ENCODE measurements at regions not wholly inside any gene's neighbourhood (a gene's known extent, or its start where the extent isn't known, plus 50 kb on each side); places are given as distances from the start of the nearest gene placed in this dataset.

- no peak overlapping the region for H3K4me3 ChIP-seq
- no peaks in the 10 kb centered on the region for H3K9me3 ChIP-seq (replicated peaks in 1 of 3)
- no peaks in the 10 kb centered on the region for H3K4me1 ChIP-seq (replicated peaks in 1 of 2)
- intact Hi-C loops (cut with DNase I): no loop called here
- no peaks in the 10 kb centered on the region for H3K36me3 ChIP-seq (replicated peaks in 1 of 2)
- TF ChIP-seq CTCF (IDR thresholded peaks at IDR 0.05) (no peak), POLR2A (IDR thresholded peaks at IDR 0.05) (no peak)
- DNase-seq: no peak
- H3K27ac ChIP-seq: no peak overlapping the region
- 48 to 65% (median 63%) methylated on average over 4 of the region's 4 CpGs for WGBS, 4 donors
- H3K27me3 ChIP-seq: no peaks in the 10 kb centered on the region
Observed at GRCh38 chr20:22480336-22480735, 104.0 kb downstream of the FOXA2 start.

GRCh38 chr20:22475662-22476061 lies 108.7 kb downstream of the FOXA2 start:
- no peak overlapping the region for H3K27ac ChIP-seq
- no peaks in the 10 kb centered on the region for H3K9me3 ChIP-seq (replicated peaks in 1 of 3)
- H3K4me1 ChIP-seq (replicated peaks in 1 of 2): no peaks in the 10 kb centered on the region
- no peak for TF ChIP-seq POLR2A (IDR thresholded peaks at IDR 0.05)
- no peak for TF ChIP-seq CTCF (IDR thresholded peaks at IDR 0.05)
- intact Hi-C loops (cut with DNase I): no loop called here
- H3K27me3 ChIP-seq: no peaks in the 10 kb centered on the region
- WGBS, 4 donors: 40 to 69% (median 56%) methylated on average over 1 of the region's 1 CpG
- no peaks in the 10 kb centered on the region for H3K36me3 ChIP-seq (replicated peaks in 1 of 2)
- no peak for DNase-seq
- H3K4me3 ChIP-seq: no peak overlapping the region

- no peaks in the 10 kb centered on the region for H3K36me3 ChIP-seq (replicated peaks in 1 of 2)
- no peak overlapping the region for H3K27ac ChIP-seq
- DNase-seq: no peak
- intact Hi-C loops (cut with DNase I): no loop called here
- H3K4me1 ChIP-seq (replicated peaks in 1 of 2): no peaks in the 10 kb centered on the region
- no peaks in the 10 kb centered on the region for H3K27me3 ChIP-seq
- 75 to 82% (median 77%) methylated on average over 3 of the region's 3 CpGs for WGBS, 4 donors
- TF ChIP-seq POLR2A (IDR thresholded peaks at IDR 0.05) (no peak), CTCF (IDR thresholded peaks at IDR 0.05) (no peak)
- no peak overlapping the region for H3K4me3 ChIP-seq
- H3K9me3 ChIP-seq (replicated peaks in 1 of 3): no peaks in the 10 kb centered on the region
Observed at GRCh38 chr20:22474224-22474623, 110.1 kb downstream of the FOXA2 start.

- Histone ChIP-seq H3K4me3 (no peak overlapping the region), H3K27me3 (no peaks in the 10 kb centered on the region), H3K27ac (no peak overlapping the region), H3K4me1 (replicated peaks in 1 of 2) (no peaks in the 10 kb centered on the region), H3K9me3 (replicated peaks in 1 of 3) (no peaks in the 10 kb centered on the region), H3K36me3 (replicated peaks in 1 of 2) (no peaks in the 10 kb centered on the region)
- intact Hi-C loops (cut with DNase I): no loop called here
- DNase-seq: no peak
- TF ChIP-seq POLR2A (IDR thresholded peaks at IDR 0.05) (no peak), CTCF (IDR thresholded peaks at IDR 0.05) (no peak)
- 54 to 73% (median 71%) methylated on average over 2 of the region's 2 CpGs for WGBS, 4 donors
Observed at GRCh38 chr20:22473293-22473692, 111.1 kb downstream of the FOXA2 start.
